HepG2 (cell line): ENCODE measurements at regions not wholly inside any gene's neighbourhood (a gene's known extent, or its start where the extent isn't known, plus 50 kb on each side); places are given as distances from the start of the nearest gene placed in this dataset.

Experiments
- ERF ChIP-seq: IDR thresholded peaks from 2 replicates; pipeline ENCODE4 v1.6.1; 2018; ENCODE audit warnings: missing biosample characterization, missing genetic modification reagents
- FLYWCH1 ChIP-seq: sonication (generic); formaldehyde crosslinking; IDR thresholded peaks from 2 replicates; pipeline ENCODE4 v1.8.1; 2023; ENCODE audit warnings: mild to moderate bottlenecking, missing genetic modification reagents
- JUN ChIP-seq: sonication (generic); formaldehyde crosslinking; IDR thresholded peaks from 2 replicates; pipeline ENCODE4 v1.4.0; 2020; ENCODE audit warnings: mild to moderate bottlenecking, missing genetic modification reagents
- POLR2A ChIP-seq, 2 experiments: IDR thresholded peaks; 2 replicates each; pipeline ENCODE4 v1.6.1; 2011; ENCODE audit warnings: low read depth in 2 of 2, low read length in 2 of 2, mild to moderate bottlenecking in 1 of 2, moderate library complexity in 1 of 2; ENCODE audit not compliant: insufficient read depth in 1 of 2
- ZNF383 ChIP-seq: sonication (generic); formaldehyde crosslinking; IDR thresholded peaks from 2 replicates; pipeline ENCODE4 v1.4.0; 2020; ENCODE audit warnings: missing genetic modification reagents, mild to moderate bottlenecking, borderline replicate concordance
- ZNF839 ChIP-seq: sonication (generic); formaldehyde crosslinking; IDR thresholded peaks from 2 replicates; pipeline ENCODE4 v1.4.0; 2020; ENCODE audit warnings: missing genetic modification reagents, mild to moderate bottlenecking, borderline replicate concordance
- TF ChIP-seq, protein P1 (sequence below): sonication (generic); formaldehyde crosslinking; IDR thresholded peaks from 2 replicates; pipeline ENCODE4 v1.5.0; 2020; ENCODE audit warnings: mild to moderate bottlenecking, missing genetic modification reagents, moderate library complexity
- TF ChIP-seq, protein P2 (sequence below): sonication (generic); formaldehyde crosslinking; IDR thresholded peaks from 2 replicates; pipeline ENCODE4 v1.4.0; 2020; ENCODE audit warnings: mild to moderate bottlenecking, missing genetic modification reagents
- TF ChIP-seq, protein P3 (sequence below): sonication (generic); formaldehyde crosslinking; IDR thresholded peaks from 2 replicates; pipeline ENCODE4 v1.5.1; 2020; ENCODE audit warnings: missing genetic modification reagents, mild to moderate bottlenecking, borderline replicate concordance
- TF ChIP-seq, protein P4 (sequence below): sonication (generic); formaldehyde crosslinking; IDR thresholded peaks from 2 replicates; pipeline ENCODE4 v1.4.0; 2020; ENCODE audit warnings: low read depth, missing genetic modification reagents

DNA sequence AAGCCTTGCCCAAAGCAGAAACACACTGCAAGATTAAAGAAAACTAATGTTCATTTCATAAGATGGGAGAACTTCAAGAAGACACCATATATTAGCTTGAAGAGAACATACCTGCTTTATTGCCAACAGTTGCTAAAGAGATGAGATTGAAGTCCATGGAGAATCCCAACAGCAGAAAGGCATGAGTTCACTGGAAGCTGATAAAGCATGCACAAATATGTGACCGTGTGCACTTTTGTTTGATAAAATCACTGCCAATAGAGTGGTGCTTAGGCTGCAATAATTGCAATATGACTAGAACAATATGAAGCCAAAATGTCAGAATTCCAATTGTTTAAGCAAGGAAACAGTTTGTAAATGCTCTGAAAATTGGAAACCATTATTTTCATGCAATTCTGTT lies 125.9 kb upstream of the PPARGC1A start:
- TF ChIP-seq, protein P1, sequence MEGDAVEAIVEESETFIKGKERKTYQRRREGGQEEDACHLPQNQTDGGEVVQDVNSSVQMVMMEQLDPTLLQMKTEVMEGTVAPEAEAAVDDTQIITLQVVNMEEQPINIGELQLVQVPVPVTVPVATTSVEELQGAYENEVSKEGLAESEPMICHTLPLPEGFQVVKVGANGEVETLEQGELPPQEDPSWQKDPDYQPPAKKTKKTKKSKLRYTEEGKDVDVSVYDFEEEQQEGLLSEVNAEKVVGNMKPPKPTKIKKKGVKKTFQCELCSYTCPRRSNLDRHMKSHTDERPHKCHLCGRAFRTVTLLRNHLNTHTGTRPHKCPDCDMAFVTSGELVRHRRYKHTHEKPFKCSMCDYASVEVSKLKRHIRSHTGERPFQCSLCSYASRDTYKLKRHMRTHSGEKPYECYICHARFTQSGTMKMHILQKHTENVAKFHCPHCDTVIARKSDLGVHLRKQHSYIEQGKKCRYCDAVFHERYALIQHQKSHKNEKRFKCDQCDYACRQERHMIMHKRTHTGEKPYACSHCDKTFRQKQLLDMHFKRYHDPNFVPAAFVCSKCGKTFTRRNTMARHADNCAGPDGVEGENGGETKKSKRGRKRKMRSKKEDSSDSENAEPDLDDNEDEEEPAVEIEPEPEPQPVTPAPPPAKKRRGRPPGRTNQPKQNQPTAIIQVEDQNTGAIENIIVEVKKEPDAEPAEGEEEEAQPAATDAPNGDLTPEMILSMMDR, result no peak
- TF ChIP-seq, protein P2, sequence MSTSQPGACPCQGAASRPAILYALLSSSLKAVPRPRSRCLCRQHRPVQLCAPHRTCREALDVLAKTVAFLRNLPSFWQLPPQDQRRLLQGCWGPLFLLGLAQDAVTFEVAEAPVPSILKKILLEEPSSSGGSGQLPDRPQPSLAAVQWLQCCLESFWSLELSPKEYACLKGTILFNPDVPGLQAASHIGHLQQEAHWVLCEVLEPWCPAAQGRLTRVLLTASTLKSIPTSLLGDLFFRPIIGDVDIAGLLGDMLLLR (CRISPR knock-in tag), result no peak
- TF ChIP-seq, protein P3, sequence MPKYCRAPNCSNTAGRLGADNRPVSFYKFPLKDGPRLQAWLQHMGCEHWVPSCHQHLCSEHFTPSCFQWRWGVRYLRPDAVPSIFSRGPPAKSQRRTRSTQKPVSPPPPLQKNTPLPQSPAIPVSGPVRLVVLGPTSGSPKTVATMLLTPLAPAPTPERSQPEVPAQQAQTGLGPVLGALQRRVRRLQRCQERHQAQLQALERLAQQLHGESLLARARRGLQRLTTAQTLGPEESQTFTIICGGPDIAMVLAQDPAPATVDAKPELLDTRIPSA (CRISPR knock-in tag), result no peak
- TF ChIP-seq JUN (no peak), FLYWCH1 (no peak), ERF (CRISPR knock-in tag) (no peak), ZNF383 (CRISPR knock-in tag) (no peak), ZNF839 (CRISPR knock-in tag) (no peak), POLR2A (IDR thresholded peaks at IDR 0.05; ENCODE audit: insufficient read depth in 1 of 2, low read depth in 2 of 2, low read length in 2 of 2) (no peak)
- TF ChIP-seq, protein P4, sequence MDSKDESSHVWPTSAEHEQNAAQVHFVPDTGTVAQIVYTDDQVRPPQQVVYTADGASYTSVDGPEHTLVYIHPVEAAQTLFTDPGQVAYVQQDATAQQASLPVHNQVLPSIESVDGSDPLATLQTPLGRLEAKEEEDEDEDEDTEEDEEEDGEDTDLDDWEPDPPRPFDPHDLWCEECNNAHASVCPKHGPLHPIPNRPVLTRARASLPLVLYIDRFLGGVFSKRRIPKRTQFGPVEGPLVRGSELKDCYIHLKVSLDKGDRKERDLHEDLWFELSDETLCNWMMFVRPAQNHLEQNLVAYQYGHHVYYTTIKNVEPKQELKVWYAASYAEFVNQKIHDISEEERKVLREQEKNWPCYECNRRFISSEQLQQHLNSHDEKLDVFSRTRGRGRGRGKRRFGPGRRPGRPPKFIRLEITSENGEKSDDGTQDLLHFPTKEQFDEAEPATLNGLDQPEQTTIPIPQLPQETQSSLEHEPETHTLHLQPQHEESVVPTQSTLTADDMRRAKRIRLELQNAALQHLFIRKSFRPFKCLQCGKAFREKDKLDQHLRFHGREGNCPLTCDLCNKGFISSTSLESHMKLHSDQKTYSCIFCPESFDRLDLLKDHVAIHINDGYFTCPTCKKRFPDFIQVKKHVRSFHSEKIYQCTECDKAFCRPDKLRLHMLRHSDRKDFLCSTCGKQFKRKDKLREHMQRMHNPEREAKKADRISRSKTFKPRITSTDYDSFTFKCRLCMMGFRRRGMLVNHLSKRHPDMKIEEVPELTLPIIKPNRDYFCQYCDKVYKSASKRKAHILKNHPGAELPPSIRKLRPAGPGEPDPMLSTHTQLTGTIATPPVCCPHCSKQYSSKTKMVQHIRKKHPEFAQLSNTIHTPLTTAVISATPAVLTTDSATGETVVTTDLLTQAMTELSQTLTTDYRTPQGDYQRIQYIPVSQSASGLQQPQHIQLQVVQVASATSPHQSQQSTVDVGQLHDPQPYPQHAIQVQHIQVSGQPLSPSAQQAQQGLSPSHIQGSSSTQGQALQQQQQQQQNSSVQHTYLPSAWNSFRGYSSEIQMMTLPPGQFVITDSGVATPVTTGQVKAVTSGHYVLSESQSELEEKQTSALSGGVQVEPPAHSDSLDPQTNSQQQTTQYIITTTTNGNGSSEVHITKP (CRISPR knock-in tag), result no peak
